OCI-LY7 (cell line): ENCODE measurements at regions not wholly inside any gene's neighbourhood (a gene's known extent, or its start where the extent isn't known, plus 50 kb on each side); places are given as distances from the start of the nearest gene placed in this dataset.

ENCODE experiments used
- EZH2phosphoT487 ChIP-seq: fragments of 200-600 bp; sonication (generic); IDR thresholded peaks from 2 replicates; pipeline ENCODE4 v1.6.1; 2018; ENCODE audit warnings: low read depth, borderline replicate concordance, mild to moderate bottlenecking, mixed run types, antibody characterized with exemption, low read length, moderate library complexity, mixed read lengths
- TF ChIP-seq, protein P1 (sequence below): fragments of 200-600 bp; sonication (generic); conservative IDR thresholded peaks from 2 replicates; pipeline ENCODE4 v1.5.1; 2014; ENCODE audit warnings: mild to moderate bottlenecking, antibody characterized with exemption, low read length, moderate library complexity, mixed read lengths

DNA sequence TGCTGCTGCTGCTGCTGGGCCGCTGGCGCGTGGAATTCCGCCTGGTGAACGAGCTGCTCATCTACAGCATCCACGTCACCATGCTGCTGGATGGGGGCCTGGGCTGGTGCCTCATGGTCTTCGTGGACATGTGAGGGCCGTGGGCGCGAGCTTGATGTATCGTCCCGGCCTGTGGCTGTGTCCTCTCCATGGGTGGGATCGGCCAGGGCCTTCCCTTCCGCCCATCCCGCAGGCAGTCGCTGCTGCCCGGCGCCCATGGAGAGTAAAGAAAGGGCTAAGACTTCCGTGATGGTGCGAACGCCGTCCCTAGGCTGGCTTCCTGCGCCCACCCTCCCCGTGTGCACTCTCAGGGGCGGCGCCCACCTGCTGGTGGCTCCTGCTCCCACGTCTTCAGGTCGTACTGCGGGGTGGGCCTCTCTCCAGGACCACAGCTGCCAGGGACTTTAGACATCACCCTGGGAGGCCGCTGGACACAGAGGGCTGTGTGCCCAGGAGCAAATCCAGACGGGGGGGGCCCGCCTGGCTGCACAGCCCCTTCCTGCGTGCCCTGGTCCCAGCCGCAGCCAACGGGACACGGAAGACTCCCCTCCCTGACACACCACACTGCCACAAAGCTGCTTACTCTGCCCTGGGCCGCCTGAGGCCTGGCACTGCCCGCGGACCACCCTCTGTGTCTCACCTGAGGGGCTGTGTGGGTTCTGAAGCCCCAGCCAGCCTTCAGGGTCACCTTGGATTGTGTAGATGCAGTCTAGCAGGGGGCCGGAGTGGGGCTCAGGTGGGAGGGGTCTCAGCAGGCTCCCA, 167.5 kb downstream of the SEPTIN7 start:
- TF ChIP-seq, protein P1, sequence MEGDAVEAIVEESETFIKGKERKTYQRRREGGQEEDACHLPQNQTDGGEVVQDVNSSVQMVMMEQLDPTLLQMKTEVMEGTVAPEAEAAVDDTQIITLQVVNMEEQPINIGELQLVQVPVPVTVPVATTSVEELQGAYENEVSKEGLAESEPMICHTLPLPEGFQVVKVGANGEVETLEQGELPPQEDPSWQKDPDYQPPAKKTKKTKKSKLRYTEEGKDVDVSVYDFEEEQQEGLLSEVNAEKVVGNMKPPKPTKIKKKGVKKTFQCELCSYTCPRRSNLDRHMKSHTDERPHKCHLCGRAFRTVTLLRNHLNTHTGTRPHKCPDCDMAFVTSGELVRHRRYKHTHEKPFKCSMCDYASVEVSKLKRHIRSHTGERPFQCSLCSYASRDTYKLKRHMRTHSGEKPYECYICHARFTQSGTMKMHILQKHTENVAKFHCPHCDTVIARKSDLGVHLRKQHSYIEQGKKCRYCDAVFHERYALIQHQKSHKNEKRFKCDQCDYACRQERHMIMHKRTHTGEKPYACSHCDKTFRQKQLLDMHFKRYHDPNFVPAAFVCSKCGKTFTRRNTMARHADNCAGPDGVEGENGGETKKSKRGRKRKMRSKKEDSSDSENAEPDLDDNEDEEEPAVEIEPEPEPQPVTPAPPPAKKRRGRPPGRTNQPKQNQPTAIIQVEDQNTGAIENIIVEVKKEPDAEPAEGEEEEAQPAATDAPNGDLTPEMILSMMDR: no peak
- TF ChIP-seq EZH2phosphoT487: no peak
